ENCODE measurements at regions not wholly inside any gene's neighbourhood (a gene's known extent, or its start where the extent isn't known, plus 50 kb on each side); places are given as distances from the start of the nearest gene placed in this dataset.
"Not testable (repeated sequence)": the region's sequence is repeated elsewhere in the genome, so short reads cannot be mapped to it uniquely, and the experiment has no call there.

DNA sequence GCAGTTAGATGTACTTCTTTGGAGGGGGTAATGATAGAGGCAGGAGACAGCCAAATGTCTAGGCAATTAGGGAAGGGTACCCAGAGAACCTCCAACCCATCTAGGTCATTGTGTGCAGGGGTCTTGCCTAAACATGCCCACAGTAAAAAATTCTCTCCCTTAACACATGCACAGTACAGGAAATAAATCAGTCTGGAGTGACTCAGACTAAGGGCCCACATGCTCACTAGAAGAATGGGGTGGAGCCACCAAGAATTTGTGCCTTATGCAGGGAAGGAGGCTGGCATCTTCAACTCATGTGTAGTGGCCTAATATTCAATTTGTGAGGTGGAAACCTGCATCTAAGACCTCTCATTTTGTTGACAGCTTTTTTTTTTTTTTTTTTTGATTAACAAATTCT, 945.3 kb upstream of the GRIA3 start:
- DNase-seq, result no peak

DNA sequence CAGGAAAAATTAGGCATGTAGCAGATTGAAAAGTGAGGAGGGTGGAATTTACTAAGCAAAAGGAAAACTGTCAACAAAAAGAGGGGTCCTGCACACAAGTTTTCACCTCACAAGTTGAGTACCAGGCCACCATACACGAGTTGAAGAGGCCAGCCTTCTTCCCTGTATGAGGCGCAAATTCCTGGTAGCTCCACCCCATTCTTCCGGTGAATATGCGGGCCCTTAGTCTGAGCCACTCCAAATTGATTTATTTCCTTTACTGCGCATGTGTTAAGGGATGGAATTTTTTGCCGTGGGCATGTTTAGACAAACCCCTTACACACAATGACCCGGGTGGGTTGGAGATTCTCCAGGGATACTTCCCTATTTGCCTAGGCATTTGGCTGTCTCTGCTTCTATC, 942.1 kb upstream of the GRIA3 start:
- no peak for DNase-seq

DNA sequence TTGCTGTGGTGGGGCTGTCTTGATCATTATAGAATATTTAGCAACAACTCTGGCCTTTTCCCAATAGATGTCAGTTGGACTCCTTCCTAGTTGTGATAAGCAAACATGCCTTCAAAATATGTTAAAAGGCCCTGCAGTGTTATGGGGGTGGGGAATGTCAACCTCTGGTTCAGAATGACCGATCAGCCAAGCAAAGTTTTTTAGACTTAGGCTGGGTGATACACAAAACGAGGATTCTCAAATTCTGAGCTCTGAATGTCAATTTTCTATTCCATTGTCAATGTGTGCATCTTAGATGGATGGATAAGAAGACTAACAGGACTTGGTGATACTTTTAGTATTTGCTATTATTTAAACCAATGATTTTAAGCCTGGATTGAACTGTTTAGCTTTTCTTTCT, 940.0 kb upstream of the GRIA3 start:
- no peak for DNase-seq

DNA sequence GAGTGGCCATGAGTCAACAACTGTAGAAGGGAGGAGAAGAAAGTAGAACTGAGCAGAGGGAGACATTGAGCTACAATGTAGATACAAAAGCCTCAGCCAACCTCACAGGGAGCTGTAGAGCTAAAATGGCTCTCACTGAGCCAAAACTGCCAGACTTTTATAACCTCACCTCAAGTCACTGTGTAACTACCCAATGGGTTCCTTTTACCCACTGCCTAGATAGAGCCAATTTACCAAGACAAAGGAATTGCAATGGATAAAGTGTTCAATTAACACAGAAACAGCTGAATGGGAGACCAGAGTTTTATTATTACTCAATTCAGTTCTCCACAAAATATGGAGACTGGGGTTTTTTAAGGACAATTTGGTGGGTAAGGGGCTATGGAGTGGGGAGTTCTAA, 938.9 kb upstream of the GRIA3 start:
- no peak for DNase-seq

DNA sequence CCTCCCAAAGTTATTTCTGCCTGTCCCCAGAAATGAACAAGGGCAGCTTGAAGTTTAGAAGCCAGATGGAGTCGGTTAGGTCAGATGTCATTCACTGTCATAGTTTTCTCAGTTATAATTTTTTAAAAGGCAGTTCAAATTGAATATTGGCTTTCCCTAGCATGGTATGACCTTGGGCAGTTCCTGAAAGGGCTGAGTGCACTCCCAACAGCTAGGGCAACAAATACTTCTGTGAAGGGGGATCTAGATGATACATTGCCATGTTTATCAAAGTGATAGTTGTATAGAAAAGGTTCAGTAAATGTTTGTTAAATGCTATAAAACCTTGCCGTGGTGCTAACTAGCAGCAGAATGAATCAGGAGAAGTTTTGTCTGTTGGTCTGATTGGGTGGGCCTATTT, 938.1 kb upstream of the GRIA3 start:
- no peak for DNase-seq

DNA sequence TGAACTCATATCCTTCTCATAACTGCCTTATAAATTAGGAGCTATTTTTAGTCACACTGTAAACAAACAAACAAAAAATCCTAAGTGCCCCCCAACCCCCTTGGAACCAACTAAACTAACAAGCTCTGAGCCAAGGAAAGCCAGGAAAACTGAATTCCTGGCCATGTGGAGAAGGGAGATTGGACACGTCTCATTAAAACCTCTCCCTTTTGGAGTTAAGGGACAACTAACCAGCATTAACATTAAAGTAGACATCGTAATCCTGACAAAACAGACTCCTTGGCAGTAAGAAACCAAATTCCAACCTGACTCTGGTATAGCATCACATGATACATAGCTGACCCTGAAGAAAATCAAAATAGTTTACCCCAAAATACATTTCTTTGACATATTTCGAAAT, 937.1 kb upstream of the GRIA3 start:
- DNase-seq, result no peak

DNA sequence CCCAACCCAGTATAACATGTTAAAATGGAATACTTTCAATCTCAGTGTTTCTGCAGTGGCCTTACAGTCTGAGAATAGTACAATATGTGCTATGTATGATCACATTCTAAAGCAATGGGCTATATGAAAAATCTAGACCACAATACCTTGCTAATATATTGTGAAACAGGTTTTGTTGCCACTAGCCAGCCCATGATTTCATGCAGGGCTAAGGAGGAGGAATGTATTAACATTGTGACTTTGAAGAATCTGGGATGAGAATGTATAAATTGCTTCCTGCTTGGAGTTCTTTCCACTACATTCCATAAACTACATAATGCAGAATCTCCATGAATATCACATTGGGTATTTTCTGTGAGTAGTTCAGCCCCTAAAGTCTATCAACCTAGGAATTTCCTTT, 935.4 kb upstream of the GRIA3 start:
- no peak for DNase-seq

DNA sequence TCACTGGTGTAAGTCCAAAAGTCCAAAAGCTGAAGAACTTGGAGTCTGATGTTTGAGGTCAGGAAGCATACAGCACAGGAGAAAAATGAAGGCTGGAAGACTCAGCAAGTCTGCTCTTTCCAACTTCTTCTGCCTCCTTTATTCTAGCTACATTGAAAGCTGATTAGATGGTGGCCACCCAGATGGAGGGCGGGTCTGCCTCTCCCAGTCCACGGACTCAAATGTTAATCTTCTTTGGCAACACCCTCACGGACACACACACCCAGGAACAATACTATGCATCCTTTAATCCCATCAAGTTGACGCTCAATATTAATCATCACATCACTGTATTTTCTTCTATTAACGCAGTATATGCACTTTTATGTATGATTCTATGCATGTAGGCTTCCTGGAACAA, 931.6 kb upstream of the GRIA3 start:
- DNase-seq, result peak; percentile 77

DNA sequence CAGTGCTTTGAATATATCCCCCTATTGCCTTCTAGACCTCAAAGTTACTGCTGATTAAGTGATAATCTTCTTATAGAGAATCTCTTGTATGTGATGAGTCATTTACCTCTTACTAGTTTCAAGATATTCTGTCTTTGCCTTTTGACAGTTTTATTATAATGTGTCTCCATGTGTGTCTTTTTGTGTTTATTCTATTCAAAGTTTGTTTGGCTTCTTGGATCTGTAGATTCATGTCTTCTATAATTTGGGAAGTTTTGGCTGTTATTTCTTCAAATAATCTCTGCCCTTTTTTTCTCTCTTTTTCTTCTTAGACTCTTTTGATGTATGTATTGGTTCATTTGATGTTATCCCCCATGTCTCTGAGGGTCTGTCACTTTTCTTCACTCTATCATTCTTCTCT, 915.7 kb upstream of the GRIA3 start:
- DNase-seq, result no peak

DNA sequence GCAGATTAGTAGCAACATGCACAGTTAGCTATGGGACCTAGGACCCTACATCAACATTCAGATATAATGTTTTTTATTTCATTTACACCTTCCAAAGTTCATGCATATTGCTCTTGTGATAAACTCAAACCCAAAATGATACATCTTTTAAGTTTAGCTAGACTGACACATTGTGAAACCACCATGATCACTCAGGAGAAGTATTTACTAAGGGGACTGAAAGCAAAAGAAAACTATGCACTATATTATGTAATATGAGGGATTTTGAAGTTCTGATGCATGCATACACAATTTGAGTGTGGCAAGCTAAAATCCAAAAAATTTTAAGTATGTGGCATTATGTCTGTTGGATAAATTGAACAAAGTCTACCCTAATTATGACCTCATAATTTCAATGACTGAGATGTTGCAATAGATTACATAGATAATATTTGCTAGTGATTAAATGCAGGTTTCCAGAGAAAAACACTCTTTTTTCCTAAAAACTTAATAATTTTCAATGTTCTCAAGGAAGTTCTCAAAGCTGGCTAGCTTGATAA, 914.8 kb upstream of the GRIA3 start:
- no peak for DNase-seq

DNA sequence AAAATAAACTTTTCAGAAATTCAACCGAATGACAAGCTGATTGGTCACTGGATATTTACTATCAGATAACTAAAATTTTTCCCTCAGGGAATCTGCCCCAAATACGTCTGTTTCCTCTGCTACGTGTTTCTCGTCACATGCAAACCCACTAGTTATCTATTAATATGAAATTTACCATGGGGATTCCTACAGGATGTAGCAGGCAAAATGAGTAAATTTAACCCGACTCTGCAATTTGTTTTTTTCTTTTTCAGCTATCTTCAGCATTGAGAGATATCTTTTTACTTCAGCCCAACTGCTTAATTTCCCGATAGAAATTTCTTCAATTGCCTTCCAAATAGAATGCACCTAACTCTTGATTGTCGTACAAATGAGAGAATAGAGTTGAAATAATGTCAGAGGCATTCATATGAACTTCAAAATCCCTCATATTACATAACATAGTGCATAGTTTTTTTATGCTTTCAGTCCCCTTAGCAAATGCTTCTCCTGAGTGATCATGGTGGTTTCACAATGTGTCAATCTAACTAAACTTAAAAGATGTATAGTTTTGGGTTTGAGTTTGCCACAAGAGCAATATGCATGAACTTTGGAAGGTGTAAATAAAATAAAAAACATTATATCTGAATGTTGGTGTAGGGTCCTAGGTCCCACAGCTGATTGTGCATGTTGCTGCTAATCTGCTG, 913.1 kb upstream of the GRIA3 start:
- no peak for DNase-seq

DNA sequence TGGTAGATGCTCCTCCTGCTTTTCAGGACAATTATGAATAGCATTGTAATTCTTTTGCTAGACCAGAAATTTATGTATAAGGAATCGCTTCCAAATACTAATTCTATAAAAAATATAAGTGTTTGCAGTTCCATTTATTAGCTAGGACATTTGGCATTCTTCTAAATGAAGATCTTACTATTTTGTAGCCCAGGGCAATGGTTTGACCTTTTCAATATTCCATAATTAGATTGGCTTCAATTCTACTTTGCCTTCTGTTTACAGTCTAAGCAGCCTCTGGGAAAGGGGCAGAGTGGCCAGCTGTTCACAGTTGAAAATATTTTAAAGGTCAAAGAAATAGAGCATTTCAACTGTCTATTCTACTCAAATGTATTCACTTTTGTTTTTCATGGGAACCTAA, 912.1 kb upstream of the GRIA3 start:
- peak; percentile 35 for DNase-seq

DNA sequence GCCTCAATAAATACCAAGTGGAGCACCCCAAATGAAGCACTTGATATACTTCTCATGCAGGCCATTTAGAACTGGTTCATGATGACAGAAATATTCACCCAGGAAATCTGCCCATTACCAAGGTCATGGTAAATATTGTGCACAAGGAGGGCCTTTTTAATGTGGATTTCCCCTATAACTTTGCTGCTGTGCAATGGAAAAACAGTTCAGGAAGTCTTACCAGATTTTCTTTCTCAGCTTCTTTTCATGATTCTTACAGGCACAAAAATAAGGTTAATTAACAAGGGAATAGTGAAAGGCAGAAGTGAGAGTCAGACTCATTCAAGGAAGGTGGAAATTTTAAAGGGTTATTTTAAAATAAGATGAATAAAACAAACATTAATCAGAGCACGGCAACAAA, 904.3 kb upstream of the GRIA3 start:
- DNase-seq, result no peak

DNA sequence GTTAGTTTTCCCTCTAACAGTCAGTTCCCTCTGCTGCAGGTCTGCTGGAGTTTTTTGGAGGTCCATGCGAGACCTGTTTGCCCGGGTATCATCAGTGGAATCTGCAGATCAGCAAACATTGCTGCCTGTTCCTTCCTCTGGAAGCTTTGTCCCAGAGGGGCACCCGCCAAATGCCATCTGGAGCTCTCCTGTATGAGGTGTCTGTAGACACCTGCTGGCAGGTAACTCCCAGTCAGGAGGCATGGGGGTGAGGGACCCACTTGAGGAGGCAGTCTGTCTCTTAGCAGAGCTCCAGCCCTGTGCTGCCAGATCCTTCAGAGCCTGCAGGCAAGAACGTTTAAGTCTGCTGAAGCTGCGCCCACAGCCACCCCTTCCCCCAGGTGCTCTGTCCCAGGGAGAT, 884.3 kb upstream of the GRIA3 start:
- not testable (repeated sequence) for DNase-seq

DNA sequence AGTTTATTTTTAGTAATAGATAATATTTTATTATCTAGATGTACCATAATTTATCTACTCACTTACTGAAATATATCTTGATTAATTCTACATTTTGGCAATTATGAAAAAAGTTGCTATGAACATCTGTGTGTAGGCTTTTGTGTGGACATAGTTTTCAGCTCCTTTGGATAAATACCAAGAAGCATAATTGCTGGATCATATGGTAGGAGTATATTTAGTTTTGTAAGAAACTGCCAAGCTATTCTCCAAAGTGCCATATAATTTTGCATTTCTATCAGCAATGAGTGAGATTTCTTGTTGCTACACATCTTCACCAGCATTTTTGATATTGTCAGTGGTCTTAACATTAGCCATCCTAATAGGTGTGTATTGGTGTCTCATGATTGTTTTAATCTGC, 882.6 kb upstream of the GRIA3 start:
- no peak for DNase-seq

DNA sequence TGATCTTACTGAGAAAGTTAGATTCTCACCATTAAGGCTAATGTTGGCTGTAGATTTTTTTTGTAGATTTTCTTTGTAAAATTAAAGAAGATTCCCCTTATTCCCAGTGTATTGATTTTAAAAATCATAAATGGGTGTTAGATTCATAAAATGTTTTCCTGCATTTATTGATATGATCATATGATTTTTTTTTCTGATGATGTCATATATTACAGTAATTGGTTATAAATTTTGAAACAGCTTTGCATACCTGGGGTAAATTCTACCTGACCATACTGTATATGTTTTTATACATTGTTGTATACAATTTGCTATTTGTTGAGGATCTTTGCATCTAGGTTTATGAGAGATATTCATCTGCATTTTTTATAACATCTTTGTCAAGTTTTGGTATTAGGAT, 880.3 kb upstream of the GRIA3 start:
- no peak for DNase-seq

DNA sequence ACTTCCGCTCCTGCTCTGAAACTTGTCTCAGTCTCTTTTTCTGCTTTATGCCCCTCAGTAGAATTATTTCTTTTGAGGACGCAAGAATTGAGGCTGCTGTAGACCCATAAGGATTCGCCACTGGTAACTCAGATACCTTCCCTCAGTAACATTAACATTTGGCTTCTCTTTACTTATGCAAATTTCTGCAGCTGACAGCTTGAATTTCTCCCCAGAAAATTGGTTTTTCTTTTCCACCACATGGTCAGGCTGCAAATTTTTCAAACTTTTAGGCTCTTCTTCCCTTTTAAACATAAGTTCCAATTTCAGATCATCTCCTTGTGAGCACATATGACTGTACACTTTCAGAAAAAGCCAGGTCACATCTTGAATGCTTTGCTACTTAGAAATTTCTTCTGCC, 839.3 kb upstream of the GRIA3 start:
- no peak for DNase-seq

DNA sequence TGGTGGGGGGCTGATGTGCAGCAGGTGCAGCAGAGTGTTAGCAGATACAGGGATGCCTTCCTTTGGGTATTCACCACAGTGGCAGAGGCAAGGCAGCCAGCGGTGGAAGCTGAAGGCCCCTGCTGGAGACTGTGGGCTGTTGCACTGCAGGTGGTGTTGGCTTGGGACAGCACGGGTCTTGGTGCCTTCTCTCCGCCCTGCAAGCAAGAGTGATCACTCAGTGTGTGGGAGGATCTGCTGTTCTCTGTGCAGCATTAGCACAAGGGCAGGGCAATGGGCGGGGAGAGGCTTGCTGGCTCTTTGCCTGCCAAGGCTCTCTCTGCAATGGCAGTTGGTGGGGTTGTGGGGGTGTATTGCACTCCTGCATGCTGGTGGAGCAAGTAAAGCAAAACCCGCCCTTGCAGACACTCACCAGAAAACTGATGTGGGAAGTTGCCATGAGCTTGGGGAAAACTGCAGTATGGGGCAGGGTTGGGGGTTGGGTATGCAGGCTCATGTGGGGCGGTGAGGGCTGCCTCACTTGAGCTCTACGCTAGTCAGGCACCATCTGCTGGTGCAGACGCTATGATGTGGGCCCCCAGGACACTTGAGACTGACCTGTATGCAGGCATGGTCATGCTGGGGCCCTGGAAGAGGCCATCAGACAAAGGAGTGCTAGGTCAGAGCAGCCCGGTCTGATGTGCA, 820.8 kb upstream of the GRIA3 start:
- peak; percentile 3 for DNase-seq

DNA sequence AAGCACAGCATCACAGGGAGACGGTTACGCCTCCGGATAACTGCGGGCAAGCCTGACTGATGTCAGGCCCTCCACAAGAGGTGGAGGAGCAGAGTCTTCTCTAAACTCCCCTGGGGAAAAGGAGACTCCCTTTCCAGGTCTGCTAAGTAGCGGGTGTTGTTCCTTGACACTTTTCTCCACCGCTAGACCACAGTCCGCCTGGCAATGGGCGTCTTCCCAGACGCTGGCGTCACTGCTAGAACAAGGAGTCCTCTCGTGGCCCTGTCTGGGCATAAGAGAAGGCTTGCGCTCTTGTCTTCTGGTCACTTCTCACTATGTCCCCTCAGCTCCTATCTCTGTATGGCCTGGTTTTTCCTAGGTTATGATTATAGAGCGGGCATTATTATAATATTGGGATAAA, 808.5 kb upstream of the GRIA3 start:
- not testable (repeated sequence) for DNase-seq

DNA sequence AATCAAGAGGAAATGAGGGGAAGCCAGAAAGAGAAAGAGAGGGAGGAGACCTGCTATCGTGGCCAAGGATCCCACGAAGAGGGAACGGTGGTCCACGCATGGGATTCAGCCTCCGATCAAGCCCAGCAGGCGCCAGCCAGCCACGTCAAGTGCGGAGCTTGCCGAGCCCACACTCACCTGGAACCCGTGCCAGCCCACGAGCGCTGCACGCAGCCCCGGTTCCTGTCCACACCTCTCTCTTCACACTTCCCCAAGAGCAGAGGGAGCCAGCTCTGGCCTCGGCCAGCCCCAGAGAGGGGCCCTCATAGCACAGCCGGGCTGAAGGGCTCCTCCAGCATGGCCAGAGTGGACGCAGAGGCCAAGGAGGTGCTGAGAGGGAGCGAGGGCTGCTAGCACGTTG, 795.1 kb upstream of the GRIA3 start:
- DNase-seq, result no peak

DNA sequence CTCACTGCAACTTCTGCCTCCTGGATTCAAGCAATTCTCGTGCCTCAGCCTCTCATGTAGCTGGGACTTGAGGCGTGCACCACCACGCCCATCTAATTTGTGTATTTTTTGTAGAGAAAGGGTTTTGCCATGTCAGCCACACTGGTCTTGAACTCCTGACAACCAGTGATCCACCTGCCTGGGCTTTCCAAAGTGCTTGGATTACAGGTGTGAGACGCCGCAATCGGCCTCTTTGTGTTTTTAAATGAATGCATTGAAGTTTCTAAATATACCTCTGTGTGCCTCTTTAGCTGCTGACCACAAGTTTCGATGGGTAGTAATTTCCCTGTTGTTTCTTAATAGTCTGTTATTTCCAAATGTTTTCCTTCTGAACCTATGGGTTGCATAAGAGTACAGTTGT, 765.3 kb upstream of the GRIA3 start:
- DNase-seq, result no peak

DNA sequence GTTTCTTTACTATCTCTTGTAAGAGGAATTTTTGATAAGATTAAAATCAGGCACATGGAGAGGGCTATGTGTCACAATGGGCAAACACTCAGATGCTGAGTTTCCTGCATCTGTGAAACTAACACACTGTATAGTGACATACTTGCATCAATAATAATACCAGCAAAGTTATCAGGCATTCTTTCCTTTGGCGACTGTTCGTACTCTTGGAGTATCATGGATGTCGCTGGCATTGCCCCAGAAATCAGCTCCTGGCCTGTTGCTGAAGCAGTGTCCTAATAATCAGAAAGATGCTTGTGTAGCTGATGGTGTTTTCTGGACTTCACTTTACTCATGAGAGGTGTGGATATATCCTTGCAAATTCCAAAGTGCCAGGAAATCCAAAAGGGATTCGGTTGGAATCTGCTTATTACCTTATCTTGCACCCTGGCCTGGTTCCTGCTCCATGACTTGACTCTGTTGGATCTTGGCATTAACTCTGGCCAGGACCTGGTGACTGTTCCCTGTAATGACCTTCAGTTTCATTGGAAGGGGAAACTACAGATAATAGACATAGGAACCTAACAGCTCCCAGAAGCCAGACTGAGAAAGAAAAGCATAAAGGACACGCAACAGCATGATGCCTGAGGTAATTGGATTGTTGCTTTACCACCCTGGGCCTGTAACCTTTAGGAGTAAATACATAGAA, 762.5 kb upstream of the GRIA3 start:
- DNase-seq, result peak; percentile 18

DNA sequence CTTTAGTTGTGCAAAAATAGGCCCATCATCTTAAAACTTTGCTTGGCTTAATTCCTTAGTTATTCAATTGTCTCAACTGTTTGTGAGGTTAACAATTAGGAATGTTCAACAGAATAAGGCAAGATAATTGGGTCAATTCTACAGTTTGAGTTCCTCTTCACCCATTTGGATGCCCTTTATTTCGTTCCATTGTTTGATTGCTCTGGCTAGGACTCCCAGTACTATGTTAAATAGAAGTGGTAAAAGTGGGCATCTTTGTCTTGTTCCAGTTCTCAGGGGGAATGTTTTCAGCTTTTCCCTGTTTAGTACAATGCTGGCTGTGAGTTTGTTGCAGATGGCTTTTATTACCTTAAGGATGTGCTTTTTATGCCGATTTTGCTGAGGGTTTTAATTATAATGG, 761.5 kb upstream of the GRIA3 start:
- DNase-seq, result no peak

DNA sequence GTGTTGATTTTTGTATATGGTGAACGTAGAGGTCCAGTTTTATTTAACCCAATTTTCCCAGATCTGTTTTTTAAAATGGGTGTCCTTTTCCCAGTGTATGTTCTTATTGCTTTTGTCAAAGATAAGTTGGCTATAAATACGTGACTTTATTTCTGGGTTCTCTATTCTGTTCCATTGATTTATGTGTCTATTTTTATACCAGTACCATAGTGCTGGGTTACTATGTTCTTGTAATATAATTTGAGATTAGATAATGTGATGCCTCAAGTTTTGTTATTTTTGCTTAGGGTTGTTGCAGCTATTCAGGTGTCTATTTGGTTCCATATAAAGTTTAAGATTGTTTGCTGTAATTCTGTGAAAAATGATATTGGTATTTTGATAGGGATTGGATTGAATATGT, 749.1 kb upstream of the GRIA3 start:
- DNase-seq, result no peak

All from NCI-H82 (cell line).